Body of pancreas (tissue), 4 donors: ENCODE measurements at regions not wholly inside any gene's neighbourhood (a gene's known extent, or its start where the extent isn't known, plus 50 kb on each side); places are given as distances from the start of the nearest gene placed in this dataset.

ENCODE experiments used
- ATAC-seq: fragments of 150-250 bp; one replicate; pipeline ENCODE4 v1.9.1; 2016
- DNase-seq, 4 donors: peaks; one replicate each; pipeline ENCODE4 v3.0.0-alpha.2; 2019
- H3K27ac ChIP-seq, 4 donors: fragments of 200-600 bp; sonication (generic); 1 replicate in 3 of 4; 2 replicates in 1 of 4; pipeline versions ENCODE4 v1.5.1 to v1.6.1; 2016 to 2019; ENCODE audit warnings: mild to moderate bottlenecking in 1 of 4, mixed read lengths in 1 of 4, moderate library complexity in 1 of 4
- H3K27me3 ChIP-seq, 2 donors: fragments of 200-600 bp; sonication (generic); one replicate each; pipeline ENCODE4 v1.6.0; 2016; ENCODE audit warnings: mild to moderate bottlenecking in 1 of 2
- H3K36me3 ChIP-seq, 2 donors: fragments of 200-600 bp; sonication (generic); replicated peaks in 1 of 2; 2 replicates each; pipeline ENCODE4 v1.5.1; 2016; ENCODE audit warnings: low read depth in 2 of 2; ENCODE audit not compliant: insufficient read depth in 1 of 2
- H3K4me1 ChIP-seq: fragments of 200-600 bp; sonication (generic); one replicate; pipeline ENCODE4 v1.6.0; 2016
- H3K4me3 ChIP-seq, 2 donors: fragments of 200-600 bp; sonication (generic); 1 replicate in 1 of 2; 2 replicates in 1 of 2; pipeline ENCODE4 v1.5.1; 2016 to 2019
- H3K9me3 ChIP-seq, 3 donors: fragments of 200-600 bp; sonication (generic); 1 replicate in 2 of 3; 2 replicates in 1 of 3; pipeline ENCODE4 v1.5.1; 2016
- POLR2A ChIP-seq, 3 donors: fragments of 450-650 bp; IDR thresholded peaks; one replicate each; pipeline ENCODE4 v1.6.1; 2016; ENCODE audit warnings: antibody characterized with exemption in 3 of 3, mild to moderate bottlenecking in 2 of 3
- WGBS, 2 donors: methylation state at CpG; one replicate each; pipeline ENCODE4 v1.1.5; 2017; 5-methylcytosine and 5-hydroxymethylcytosine counted together
- intact Hi-C: fragments of 100-400 bp; cut with DNase I; formaldehyde crosslinking; loops from one replicate; pipeline ENCODE4 v1.15.1; 2023
- TF ChIP-seq, protein P1 (sequence below), 7 experiments: fragments of 450-650 bp in 4 of 7; fragments of 200-600 bp in 3 of 7; sonication (generic) in 3 of 7; IDR thresholded peaks; one replicate each; pipeline ENCODE4 v1.5.1; 2016 to 2019; ENCODE audit warnings: antibody characterized with exemption in 7 of 7

- H3K36me3 ChIP-seq: no peaks in the 10 kb centered on the region
- no peak for TF ChIP-seq POLR2A (IDR thresholded peaks at IDR 0.05)
- TF ChIP-seq, protein P1, sequence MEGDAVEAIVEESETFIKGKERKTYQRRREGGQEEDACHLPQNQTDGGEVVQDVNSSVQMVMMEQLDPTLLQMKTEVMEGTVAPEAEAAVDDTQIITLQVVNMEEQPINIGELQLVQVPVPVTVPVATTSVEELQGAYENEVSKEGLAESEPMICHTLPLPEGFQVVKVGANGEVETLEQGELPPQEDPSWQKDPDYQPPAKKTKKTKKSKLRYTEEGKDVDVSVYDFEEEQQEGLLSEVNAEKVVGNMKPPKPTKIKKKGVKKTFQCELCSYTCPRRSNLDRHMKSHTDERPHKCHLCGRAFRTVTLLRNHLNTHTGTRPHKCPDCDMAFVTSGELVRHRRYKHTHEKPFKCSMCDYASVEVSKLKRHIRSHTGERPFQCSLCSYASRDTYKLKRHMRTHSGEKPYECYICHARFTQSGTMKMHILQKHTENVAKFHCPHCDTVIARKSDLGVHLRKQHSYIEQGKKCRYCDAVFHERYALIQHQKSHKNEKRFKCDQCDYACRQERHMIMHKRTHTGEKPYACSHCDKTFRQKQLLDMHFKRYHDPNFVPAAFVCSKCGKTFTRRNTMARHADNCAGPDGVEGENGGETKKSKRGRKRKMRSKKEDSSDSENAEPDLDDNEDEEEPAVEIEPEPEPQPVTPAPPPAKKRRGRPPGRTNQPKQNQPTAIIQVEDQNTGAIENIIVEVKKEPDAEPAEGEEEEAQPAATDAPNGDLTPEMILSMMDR (IDR thresholded peaks at IDR 0.05): no peak
- intact Hi-C loops: no loop called here
- no peak for DNase-seq
- no peak overlapping the region for H3K27ac ChIP-seq
- H3K9me3 ChIP-seq: no peaks in the 10 kb centered on the region
- no peak overlapping the region for H3K4me3 ChIP-seq
- no peak for ATAC-seq
- no peaks in the 10 kb centered on the region for H3K4me1 ChIP-seq
- H3K27me3 ChIP-seq: no peaks in the 10 kb centered on the region
These were observed 114.1 kb upstream of the ETS2 start for GRCh38 chr21:38691631-38692030.

- intact Hi-C loops: no loop called here
- H3K27ac ChIP-seq: no peak overlapping the region
- no peak overlapping the region for H3K4me3 ChIP-seq
- no peaks in the 10 kb centered on the region for H3K36me3 ChIP-seq
- H3K27me3 ChIP-seq: no peaks in the 10 kb centered on the region
- TF ChIP-seq, protein P1 (IDR thresholded peaks at IDR 0.05): no peak
- TF ChIP-seq POLR2A (IDR thresholded peaks at IDR 0.05): no peak
- ATAC-seq (no peak), DNase-seq (no peak)
- WGBS, 2 donors: 40 to 56% methylated on average over 3 of the region's 3 CpGs
- H3K4me1 ChIP-seq: no peaks in the 10 kb centered on the region
- H3K9me3 ChIP-seq: no peaks in the 10 kb centered on the region
These were observed 109.2 kb upstream of the ETS2 start for GRCh38 chr21:38696579-38696978.

- 57 to 67% methylated on average over 2 of the region's 2 CpGs for WGBS, 2 donors
- TF ChIP-seq, protein P1 (IDR thresholded peaks at IDR 0.05): no peak
- TF ChIP-seq POLR2A (IDR thresholded peaks at IDR 0.05): no peak
- Histone ChIP-seq H3K4me1 (peaks cover 6% of the 10 kb centered on the region), H3K4me3 (no peak overlapping the region), H3K27me3 (no peaks in the 10 kb centered on the region), H3K9me3 (no peaks in the 10 kb centered on the region), H3K36me3 (no peaks in the 10 kb centered on the region), H3K27ac (no peak overlapping the region)
- DNase-seq: no peak
- intact Hi-C loops: no loop called here
- ATAC-seq: no peak
These were observed 106.7 kb upstream of the ETS2 start for GRCh38 chr21:38699048-38699447.

GRCh38 chr21:38702196-38702595 lies 103.5 kb upstream of the ETS2 start:
- TF ChIP-seq, protein P1 (IDR thresholded peaks at IDR 0.05): no peak
- no peak for TF ChIP-seq POLR2A (IDR thresholded peaks at IDR 0.05)
- DNase-seq (no peak), ATAC-seq (no peak)
- 19 to 24% methylated on average over 9 of the region's 9 CpGs for WGBS, 2 donors
- no peak overlapping the region for H3K4me3 ChIP-seq
- H3K9me3 ChIP-seq: no peaks in the 10 kb centered on the region
- H3K27ac ChIP-seq: no peak overlapping the region
- H3K27me3 ChIP-seq: no peaks in the 10 kb centered on the region
- H3K4me1 ChIP-seq: peaks cover 6% of the 10 kb centered on the region
- H3K36me3 ChIP-seq: no peaks in the 10 kb centered on the region
- intact Hi-C loops: no loop called here

DNA sequence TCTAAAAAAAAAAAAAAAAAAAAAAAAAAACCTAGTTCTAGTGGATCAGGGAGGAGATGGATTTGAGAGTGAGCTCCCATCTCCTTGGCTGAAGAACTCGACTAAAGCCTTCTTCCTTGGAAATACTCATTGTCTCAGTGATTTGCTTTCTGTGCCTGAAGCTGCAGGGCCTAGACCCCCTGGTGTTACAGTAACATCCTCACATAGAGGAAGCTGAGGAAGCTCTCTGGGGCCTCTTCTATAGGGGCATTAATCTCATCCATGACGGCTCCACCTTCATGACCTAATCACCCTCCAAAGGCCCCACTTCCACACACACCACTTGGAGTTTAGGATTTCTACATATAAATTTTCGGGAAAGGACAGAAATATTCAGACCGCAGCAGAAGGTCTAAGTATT lies 95.9 kb upstream of the ETS2 start:
- intact Hi-C loops: no loop called here
- no peaks in the 10 kb centered on the region for H3K9me3 ChIP-seq
- no peak for ATAC-seq
- no peaks in the 10 kb centered on the region for H3K27me3 ChIP-seq
- no peak for DNase-seq
- no peak overlapping the region for H3K4me3 ChIP-seq
- TF ChIP-seq POLR2A (IDR thresholded peaks at IDR 0.05): no peak
- TF ChIP-seq, protein P1 (IDR thresholded peaks at IDR 0.05): no peak
- 56 to 67% methylated on average over 4 of the region's 4 CpGs for WGBS, 2 donors
- H3K27ac ChIP-seq: no peak overlapping the region
- H3K36me3 ChIP-seq: no peaks in the 10 kb centered on the region
- no peaks in the 10 kb centered on the region for H3K4me1 ChIP-seq
